HUES64 (cell line): ENCODE measurements at regions not wholly inside any gene's neighbourhood (a gene's known extent, or its start where the extent isn't known, plus 50 kb on each side); places are given as distances from the start of the nearest gene placed in this dataset.

ENCODE experiments used
- H3K27ac ChIP-seq: 2 replicates; pipeline ENCODE4 v1.7.0; 2013; ENCODE audit warnings: low read depth, low read length, inconsistent platforms
- H3K27me3 ChIP-seq: 2 replicates; pipeline ENCODE4 v1.6.1; 2013; ENCODE audit warnings: mild to moderate bottlenecking, low read length; ENCODE audit not compliant: insufficient read depth
- H3K36me3 ChIP-seq: 2 replicates; pipeline ENCODE4 v1.6.1; 2013; ENCODE audit warnings: mild to moderate bottlenecking, low read length; ENCODE audit not compliant: insufficient read depth
- H3K4me1 ChIP-seq: 2 replicates; pipeline ENCODE4 v1.6.1; 2013; ENCODE audit warnings: mild to moderate bottlenecking, low read length, moderate library complexity; ENCODE audit not compliant: insufficient read depth
- H3K4me3 ChIP-seq: 2 replicates; pipeline ENCODE4 v1.5.1; 2013; ENCODE audit warnings: mild to moderate bottlenecking, low read length, moderate library complexity
- H3K9ac ChIP-seq: 2 replicates; pipeline ENCODE4 v1.6.1; 2013; ENCODE audit warnings: mild to moderate bottlenecking, low read depth, low read length
- H3K9me3 ChIP-seq: 2 replicates; pipeline ENCODE4 v1.6.1; 2013; ENCODE audit warnings: low read depth, low read length; ENCODE audit not compliant: insufficient read depth
- WGBS: fragments of 150-250, 120-280 bp; methylation state at CpG from one replicate; pipeline ENCODE4 v1.1.7; 2013; ENCODE audit warnings: missing lambda C conversion rate; 5-methylcytosine and 5-hydroxymethylcytosine counted together

DNA sequence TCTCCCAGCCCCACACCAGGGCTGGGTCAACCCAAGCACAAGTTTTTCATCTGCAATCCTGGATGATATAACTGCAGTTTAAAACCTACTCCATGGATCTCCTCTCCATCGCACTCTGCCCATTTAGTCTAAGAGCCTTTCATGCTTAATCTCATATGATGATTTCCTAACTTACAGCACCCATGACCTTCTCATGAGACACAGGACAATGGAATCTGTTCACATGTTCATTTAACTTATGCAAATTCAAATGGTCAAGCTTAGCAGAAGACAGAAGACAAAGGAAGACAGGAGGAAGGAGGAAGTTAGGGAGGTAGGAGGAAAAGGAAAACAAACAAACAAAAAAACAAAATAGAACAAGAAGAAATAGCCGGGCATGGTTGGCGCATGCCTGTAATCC lies 64.6 kb upstream of the PNMA1 start:
- Histone ChIP-seq H3K36me3 (no peaks in the 10 kb centered on the region), H3K9ac (no peak overlapping the region), H3K27me3 (peaks cover 54% of the 10 kb centered on the region), H3K27ac (no peak overlapping the region), H3K4me1 (peaks cover 12% of the 10 kb centered on the region; the same call in 1 of the 2 replicates), H3K9me3 (no peaks in the 10 kb centered on the region), H3K4me3 (no peak overlapping the region)
- WGBS = 94% methylated on average over 3 of the region's 3 CpGs

DNA sequence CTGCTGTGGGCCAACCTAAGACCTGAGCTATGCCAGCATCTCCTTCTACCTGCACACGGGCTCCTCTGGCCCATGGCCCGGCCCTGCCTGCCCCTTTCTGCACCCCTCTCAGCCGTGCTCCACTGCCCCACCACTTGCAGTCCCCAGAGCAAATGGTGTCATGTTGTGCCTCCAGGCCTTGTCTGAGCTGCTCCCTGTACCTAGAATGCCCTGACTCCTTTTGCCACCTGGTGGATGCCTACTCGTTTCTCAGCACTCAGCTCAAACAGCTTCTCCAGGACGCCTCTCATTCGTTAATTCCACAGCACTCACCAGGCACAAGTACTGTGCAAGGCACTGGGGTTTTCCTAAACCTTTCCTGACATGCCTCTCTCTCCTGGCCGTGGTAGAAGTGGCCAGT lies 63.2 kb upstream of the PNMA1 start:
- Histone ChIP-seq H3K27ac (no peak overlapping the region), H3K4me3 (no peak overlapping the region)
- WGBS = 64% methylated on average over 7 of the region's 7 CpGs

DNA sequence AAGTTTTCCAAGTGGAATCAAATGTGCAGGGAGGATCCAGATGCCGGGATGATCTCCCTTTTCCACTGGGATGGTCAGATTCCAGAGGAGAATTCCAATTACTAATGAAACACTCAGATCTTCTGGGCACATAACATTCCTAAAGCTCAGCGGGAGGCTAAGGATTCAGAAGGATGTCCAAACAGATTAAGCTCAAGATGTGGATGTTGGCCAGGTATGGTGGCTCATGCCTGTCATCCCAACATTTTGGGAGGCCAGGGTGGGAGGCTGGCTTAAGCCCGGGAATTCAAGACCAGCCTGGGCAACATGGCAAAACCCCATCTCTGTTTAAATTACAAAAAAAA lies 62.0 kb upstream of the PNMA1 start:
- no peaks in the 10 kb centered on the region for H3K36me3 ChIP-seq
- peaks cover 33% of the 10 kb centered on the region for H3K27me3 ChIP-seq
- WGBS = 88% methylated on average over 3 of the region's 3 CpGs
- H3K4me1 ChIP-seq = peaks cover 13% of the 10 kb centered on the region
- H3K4me3 ChIP-seq = no peak overlapping the region
- no peaks in the 10 kb centered on the region for H3K9me3 ChIP-seq
- no peak overlapping the region for H3K27ac ChIP-seq
- no peak overlapping the region for H3K9ac ChIP-seq

More for the DNA sequence above, 63.2 kb upstream of the PNMA1 start:
- no peak overlapping the region for H3K9ac ChIP-seq
- H3K27me3 ChIP-seq = peaks cover 41% of the 10 kb centered on the region
- no peaks in the 10 kb centered on the region for H3K36me3 ChIP-seq
- H3K9me3 ChIP-seq = no peaks in the 10 kb centered on the region
- H3K4me1 ChIP-seq = peaks cover 1% of the 10 kb centered on the region

DNA sequence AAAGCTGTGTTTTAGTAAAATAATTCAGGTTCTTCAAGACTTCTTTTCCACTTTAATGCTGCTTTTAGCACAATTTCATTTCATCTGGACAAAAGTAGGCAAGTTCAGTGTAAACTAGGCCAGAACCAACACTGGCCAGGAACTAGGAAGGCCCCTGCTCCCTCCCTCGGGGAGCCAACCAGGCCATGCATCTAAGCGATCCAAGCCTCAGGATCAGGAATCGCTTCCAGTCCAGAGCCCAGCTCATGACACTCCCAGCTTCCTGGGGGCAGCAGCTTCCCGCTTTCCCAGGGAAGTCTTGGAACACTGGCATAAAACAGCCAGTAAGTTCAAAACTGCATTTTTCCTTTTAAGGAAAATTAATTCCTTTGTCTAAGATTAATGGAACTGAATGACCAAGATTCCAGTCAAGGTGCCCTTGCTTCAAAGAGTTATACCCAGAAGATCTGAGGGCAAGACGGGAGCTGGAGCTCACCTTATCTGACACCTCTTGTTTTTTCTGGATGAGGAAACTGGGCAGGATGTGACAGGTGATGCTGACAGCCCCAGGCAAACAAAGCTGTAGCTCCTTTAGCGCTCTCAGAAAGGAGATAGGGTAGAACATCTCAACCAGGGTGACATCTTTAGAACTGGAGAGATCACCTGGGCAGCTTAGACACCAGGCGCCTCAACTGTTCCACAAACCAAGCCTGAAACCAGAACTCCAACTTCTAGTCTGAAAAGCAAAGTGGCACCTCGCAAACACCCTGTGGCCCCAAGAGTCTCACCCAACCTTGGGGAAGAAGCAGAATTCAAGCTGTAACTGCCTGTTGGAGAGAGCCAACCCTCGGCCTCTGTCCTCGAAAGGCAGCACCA lies 61.4 kb upstream of the PNMA1 start:
- no peak overlapping the region for H3K27ac ChIP-seq

DNA sequence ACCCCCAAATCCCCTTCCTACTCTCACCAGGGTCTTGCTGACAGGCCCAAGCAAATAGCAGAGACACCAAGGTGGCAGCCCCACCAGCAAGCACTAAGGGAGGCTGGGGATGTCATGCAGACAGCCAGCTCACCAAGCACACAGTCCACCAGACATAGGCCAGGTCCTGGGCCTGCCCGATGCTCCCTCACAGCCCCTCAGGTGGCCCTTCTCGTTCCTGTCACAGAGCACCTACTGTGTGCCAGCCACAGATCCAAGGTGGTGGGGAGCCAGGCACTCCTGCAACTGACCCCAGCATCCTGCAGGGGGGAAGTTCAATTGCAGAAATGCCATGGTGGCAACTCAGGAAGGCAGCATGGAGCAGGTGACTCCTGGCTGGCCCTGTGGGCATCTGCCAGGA lies 60.5 kb upstream of the PNMA1 start:
- peaks cover 15% of the 10 kb centered on the region for H3K4me1 ChIP-seq
- H3K4me3 ChIP-seq = no peak overlapping the region
- 94% methylated on average over 2 of the region's 2 CpGs for WGBS
- no peaks in the 10 kb centered on the region for H3K36me3 ChIP-seq
- H3K9ac ChIP-seq = no peak overlapping the region
- peaks cover 22% of the 10 kb centered on the region; the same call in 1 of the 2 replicates for H3K27me3 ChIP-seq
- no peak overlapping the region for H3K27ac ChIP-seq
- H3K9me3 ChIP-seq = no peaks in the 10 kb centered on the region

More for the DNA sequence above, 61.4 kb upstream of the PNMA1 start:
- H3K4me3 ChIP-seq = no peak overlapping the region
- no peak overlapping the region for H3K9ac ChIP-seq
- H3K9me3 ChIP-seq = no peaks in the 10 kb centered on the region
- H3K4me1 ChIP-seq = peaks cover 15% of the 10 kb centered on the region
- whole genome bisulfite sequencing = 89% methylated on average over 10 of the region's 10 CpGs
- H3K27me3 ChIP-seq = peaks cover 27% of the 10 kb centered on the region
- H3K36me3 ChIP-seq = no peaks in the 10 kb centered on the region

DNA sequence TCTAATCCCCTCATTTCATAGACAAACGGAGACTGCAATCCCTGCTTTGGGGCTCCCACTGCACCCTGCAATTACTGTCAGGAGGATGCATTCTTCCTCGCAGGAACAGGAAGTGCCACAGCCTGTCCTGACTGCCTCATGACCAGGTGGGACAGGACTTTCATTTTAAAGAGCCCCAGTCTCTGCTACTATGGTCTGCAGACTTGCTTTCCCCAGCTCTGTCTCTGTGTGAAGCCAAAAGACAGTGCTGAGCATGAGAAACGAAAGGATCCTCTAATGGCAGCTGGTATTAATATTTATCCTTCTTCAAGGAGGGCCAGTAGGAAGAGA lies 60.0 kb upstream of the PNMA1 start:
- WGBS = 74% methylated on average over 3 of the region's 3 CpGs
- Histone ChIP-seq H3K4me1 (peaks cover 15% of the 10 kb centered on the region), H3K9ac (no peak overlapping the region)

DNA sequence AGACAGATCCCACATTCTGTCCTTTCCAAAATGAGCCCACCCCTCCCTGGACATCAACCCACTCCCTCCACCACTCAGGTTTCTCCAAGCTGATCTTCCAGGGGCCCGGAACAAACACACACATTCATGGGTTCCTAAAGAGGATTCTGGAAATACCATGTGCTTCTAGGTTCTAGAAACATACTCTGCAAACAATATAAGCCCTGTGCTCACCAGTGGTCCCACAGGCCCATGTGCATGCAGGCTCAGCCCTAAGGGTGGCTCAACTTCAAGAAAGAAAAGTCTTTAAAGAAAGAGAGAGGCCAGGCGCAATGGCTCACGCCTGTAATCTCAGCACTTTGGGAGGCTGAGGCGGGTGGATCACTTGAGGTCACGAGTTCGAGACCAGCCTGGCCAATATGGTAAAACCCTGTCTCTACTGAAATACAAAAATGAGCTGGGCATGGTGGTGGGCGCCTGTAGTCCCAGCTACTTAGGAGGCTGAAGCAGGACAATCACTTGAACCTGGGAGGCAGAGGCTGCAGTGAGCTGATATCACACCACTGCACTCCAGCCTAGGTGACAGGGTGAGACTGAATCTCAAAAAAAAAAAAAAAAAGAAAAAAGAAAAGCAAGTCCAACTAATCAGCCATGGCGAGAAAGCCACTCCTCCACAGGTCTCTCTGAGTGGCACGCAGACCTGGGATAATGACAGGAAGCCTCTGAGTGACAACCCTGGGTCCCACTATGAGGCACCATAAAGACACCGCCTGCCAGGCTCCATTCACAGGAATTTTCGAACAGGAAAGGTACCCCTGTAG lies 59.5 kb upstream of the PNMA1 start:
- no peak overlapping the region for H3K4me3 ChIP-seq
- no peak overlapping the region for H3K9ac ChIP-seq
- H3K36me3 ChIP-seq = no peaks in the 10 kb centered on the region
- 90% methylated on average over 11 of the region's 11 CpGs for WGBS
- H3K4me1 ChIP-seq = peaks cover 15% of the 10 kb centered on the region
- no peaks in the 10 kb centered on the region for H3K9me3 ChIP-seq
- H3K27ac ChIP-seq = no peak overlapping the region
- H3K27me3 ChIP-seq = peaks cover 19% of the 10 kb centered on the region; the same call in 1 of the 2 replicates

More for the DNA sequence above, 60.0 kb upstream of the PNMA1 start:
- Histone ChIP-seq H3K36me3 (no peaks in the 10 kb centered on the region), H3K9me3 (no peaks in the 10 kb centered on the region), H3K27me3 (peaks cover 22% of the 10 kb centered on the region; the same call in 1 of the 2 replicates), H3K4me3 (no peak overlapping the region), H3K27ac (no peak overlapping the region)

DNA sequence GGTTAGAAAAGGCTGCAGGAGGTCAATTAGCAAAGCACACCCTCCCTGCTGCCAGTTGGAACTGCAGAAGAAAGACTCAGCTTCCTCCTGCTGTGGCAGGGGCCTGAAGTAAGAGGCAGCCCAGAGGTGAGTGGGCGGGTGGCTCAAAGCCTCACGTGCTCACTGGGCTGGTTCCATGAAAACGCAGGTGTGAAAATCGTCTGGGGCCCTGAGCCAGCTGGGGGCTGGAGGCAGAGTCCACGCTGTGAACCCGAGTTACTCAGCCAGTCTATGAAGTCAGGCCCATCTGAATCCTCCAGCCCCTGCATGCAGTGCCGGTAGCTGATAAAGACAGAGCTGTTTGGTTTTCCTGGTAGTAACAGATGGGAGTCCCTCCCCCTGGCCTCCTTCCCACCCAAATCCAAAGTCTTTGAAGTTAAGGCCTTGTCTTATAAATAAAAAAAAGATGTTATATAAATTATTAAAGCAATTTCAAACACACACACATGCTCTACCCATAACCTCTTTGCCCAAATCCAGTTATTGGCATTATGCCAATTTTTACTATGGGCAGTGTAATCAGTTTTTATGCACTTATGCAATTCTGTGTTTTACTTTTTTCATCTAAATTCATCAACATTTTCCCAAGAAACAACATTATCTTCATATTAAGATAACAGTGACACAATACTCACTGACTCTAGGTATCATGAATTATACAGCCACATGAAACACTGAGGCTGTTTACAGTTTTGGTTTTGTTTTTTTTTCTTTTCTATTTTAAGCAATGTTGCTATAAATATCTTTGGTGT lies 57.9 kb upstream of the PNMA1 start:
- Histone ChIP-seq H3K27ac (no peak overlapping the region; the same call in 1 of the 2 replicates), H3K4me1 (peaks cover 15% of the 10 kb centered on the region), H3K9ac (no peak overlapping the region), H3K4me3 (no peak overlapping the region), H3K27me3 (peaks cover 15% of the 10 kb centered on the region; the same call in 1 of the 2 replicates), H3K36me3 (no peaks in the 10 kb centered on the region), H3K9me3 (no peaks in the 10 kb centered on the region)
- 6% methylated on average over 7 of the region's 7 CpGs for WGBS

DNA sequence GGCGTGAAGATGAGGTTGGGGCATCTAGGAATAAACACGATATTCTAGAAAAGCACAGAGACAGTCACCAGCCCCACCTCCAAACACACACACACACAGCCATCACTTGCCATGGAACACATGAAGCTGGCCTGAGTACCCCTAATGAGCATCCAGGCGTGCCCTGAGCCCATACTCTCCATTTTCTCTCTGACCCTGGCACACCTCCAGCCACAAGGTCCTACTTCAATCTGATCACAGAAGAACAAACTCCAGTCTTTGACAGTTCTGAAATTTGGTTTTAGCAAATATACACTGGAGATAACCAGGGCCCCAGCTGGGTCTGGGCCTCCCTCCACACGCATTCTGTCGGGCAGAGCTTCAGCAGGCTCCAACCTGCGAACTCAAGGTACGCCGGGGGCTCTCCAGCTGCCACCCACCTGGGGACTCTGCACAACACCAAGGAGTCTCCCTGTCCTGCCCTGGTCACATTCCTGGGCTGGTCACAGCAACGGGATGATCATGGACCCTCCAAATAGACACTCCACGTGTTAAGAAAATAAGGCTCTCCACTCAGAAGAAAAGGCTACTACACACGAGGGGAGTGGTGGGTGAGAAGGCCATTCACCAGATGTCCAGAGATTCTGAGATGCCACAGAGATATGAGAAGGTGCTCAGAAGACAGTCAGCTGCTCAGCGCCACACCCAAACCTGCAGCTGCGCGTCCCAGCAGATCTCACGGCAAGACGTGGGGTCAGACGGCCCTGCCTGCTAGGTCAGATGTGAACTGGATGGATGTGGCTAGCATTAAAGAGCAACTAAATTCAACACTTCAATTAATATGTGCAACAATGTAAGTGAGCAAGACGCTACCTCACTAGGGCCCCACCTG lies 57.0 kb upstream of the PNMA1 start:
- Histone ChIP-seq H3K9me3 (no peaks in the 10 kb centered on the region), H3K36me3 (no peaks in the 10 kb centered on the region), H3K27me3 (peaks cover 15% of the 10 kb centered on the region; the same call in 1 of the 2 replicates), H3K4me1 (peaks cover 15% of the 10 kb centered on the region), H3K9ac (no peak overlapping the region), H3K27ac (peak overlapping the region; percentile 17; the same call in 1 of the 2 replicates), H3K4me3 (no peak overlapping the region)
- WGBS = 69% methylated on average over 18 of the region's 18 CpGs

DNA sequence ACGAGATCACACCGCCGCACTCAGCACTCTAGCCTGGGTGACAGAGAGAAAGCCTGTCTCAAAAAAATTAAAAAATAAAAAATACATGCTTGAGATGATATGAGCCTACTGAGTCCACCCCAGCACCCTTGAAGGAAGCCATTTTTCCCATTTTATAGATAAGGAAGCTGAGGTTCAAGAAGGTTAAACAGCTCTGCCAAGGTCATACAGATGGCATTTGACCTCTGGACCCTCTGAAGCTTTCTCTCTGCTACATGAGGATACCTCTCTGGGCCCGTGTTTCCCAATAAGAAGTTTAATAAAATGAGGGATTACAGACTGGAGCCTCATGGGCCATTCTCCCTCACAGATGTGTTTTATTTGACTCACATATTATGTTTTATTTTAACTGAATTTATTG lies 53.9 kb upstream of the PNMA1 start:
- Histone ChIP-seq H3K9me3 (no peaks in the 10 kb centered on the region), H3K4me1 (peaks cover 15% of the 10 kb centered on the region), H3K27ac (no peak overlapping the region), H3K9ac (no peak overlapping the region), H3K27me3 (peaks cover 9% of the 10 kb centered on the region; the same call in 1 of the 2 replicates), H3K4me3 (no peak overlapping the region), H3K36me3 (no peaks in the 10 kb centered on the region)
- WGBS = 93% methylated on average over 4 of the region's 4 CpGs
